ENCODE measurements at regions not wholly inside any gene's neighbourhood (a gene's known extent, or its start where the extent isn't known, plus 50 kb on each side); places are given as distances from the start of the nearest gene placed in this dataset.
"Not testable (repeated sequence)": the region's sequence is repeated elsewhere in the genome, so short reads cannot be mapped to it uniquely, and the experiment has no call there.

- in situ Hi-C loops (cut with HindIII; ENCODE audit: low sequenced_read_pairs); DNase-seq (ENCODE audit: low read depth); H3K4me3 ChIP-seq (ENCODE audit: low read depth, low read length): not testable (repeated sequence)
These were observed 2845.2 kb downstream of the RPIA start for GRCh38 chr2:91536549-91537263.

DNA sequence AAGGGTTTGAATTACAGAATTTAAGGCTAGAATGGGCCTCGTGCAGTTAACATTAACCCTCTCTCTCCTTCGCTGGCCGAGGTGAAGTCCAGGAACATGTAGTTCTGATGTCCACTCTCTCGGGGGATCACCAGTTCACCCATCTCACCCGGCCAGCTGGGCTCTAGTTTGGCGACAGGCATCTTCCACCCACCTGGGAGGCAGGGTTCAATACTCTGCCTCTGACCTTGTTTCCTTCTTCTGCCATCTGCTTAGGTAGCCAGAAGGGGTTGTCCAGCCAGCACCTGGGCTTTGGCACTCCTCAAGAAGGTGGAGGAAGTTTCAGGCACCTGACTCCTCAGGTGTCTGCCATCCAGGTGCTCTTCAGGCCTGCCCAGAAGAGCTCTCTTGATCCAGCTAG is 2857.8 kb downstream of the RPIA start:
- DNase-seq (ENCODE audit: low read depth); in situ Hi-C loops (cut with HindIII; ENCODE audit: low sequenced_read_pairs); H3K4me3 ChIP-seq (ENCODE audit: low read depth, low read length): not testable (repeated sequence)

- DNase-seq (ENCODE audit: low read depth); in situ Hi-C loops (cut with HindIII; ENCODE audit: low sequenced_read_pairs); H3K4me3 ChIP-seq (ENCODE audit: low read depth, low read length): not testable (repeated sequence)
These were observed 2866.8 kb downstream of the RPIA start for GRCh38 chr2:91558234-91558633.

DNA sequence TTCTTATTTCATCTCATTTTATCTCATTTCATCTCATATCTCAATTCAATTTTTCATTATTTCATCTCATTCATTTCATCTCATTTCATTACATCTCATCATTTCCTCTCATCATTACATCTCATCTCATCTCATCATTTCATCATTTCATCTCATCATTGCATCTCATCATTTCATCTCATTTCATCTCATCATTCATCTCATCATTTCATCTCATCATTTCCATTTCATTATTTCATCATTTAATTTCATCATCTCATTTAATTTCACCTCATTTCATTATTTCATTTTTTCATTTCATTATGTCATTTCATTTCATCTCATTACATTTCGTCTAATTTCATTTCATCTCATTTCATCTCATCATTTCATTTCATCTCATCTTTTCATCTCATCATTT is 2867.8 kb downstream of the RPIA start:
- in situ Hi-C loops (cut with HindIII; ENCODE audit: low sequenced_read_pairs); H3K4me3 ChIP-seq (ENCODE audit: low read depth, low read length); DNase-seq (ENCODE audit: low read depth): not testable (repeated sequence)

- in situ Hi-C loops (cut with HindIII; ENCODE audit: low sequenced_read_pairs); H3K4me3 ChIP-seq (ENCODE audit: low read depth, low read length); DNase-seq (ENCODE audit: low read depth): not testable (repeated sequence)
These were observed 2868.6 kb downstream of the RPIA start for GRCh38 chr2:91559886-91560614.

- H3K4me3 ChIP-seq (ENCODE audit: low read depth, low read length); in situ Hi-C loops (cut with HindIII; ENCODE audit: low sequenced_read_pairs); DNase-seq (ENCODE audit: low read depth): not testable (repeated sequence)
These were observed 2870.7 kb downstream of the RPIA start for GRCh38 chr2:91562184-91562583.

GRCh38 chr2:91564700-91565099 is 2873.2 kb downstream of the RPIA start:
- in situ Hi-C loops (cut with HindIII; ENCODE audit: low sequenced_read_pairs); DNase-seq (ENCODE audit: low read depth): not testable (repeated sequence)

DNA sequence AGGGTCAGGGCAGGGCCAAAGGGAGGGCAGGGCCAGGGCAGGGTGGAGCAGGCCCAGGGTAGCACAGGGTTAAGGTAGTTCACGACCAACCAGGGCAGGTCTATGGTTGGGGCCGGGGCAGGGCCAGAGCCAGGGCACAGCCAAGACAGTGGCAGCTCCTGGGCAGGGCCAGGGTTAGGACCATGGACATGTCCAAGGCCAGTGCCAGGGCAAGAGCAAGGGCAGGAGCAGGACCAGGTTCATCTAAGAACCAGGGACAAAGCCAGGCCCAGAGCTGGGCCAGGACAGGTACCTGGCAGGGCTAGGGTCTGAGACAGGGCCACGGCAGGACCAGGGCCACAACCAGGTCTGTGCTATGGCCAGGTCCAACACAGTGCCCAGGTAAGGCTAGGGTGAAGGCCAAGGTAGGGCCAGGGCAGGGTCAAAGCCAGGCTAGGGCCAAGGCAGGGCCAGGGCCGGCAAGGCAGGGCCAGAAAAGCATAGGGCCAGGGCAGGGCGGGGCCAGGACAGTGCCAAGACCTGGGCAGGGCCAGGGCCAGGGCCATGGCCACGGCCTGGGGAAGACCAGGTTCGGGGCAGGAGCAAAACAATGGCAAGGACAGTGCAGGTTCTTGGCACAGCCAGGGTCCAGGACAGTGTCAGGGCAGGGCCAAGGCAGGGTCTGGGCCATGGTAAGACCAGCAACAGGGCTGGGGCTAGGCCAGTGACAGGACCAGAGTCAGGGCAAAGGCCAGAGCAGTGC is 2874.4 kb downstream of the RPIA start:
- DNase-seq (ENCODE audit: low read depth); H3K4me3 ChIP-seq (ENCODE audit: low read depth, low read length); in situ Hi-C loops (cut with HindIII; ENCODE audit: low sequenced_read_pairs): not testable (repeated sequence)

More at GRCh38 chr2:91564700-91565099, 2873.2 kb downstream of the RPIA start:
- H3K4me3 ChIP-seq (ENCODE audit: low read depth, low read length): not testable (repeated sequence)

DNA sequence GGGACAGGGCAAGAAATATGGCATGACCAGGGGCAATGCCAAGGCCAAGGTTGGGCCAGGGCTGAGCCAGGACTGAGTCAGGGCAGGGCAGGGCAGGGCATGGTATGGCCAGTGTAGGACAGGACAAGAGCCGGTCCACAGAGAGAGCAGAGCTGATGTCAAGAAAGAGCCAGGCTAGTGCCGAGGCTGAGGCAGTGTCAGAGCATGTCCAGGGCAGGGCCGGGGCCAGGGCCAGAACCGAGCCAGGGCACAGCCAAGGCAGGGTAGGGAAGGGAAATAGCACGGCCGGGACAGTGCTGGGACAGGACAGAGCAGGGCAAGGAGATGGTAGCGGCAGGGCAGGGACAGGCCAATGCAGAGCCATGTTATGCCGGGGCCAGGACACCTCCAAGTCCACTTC is 2875.1 kb downstream of the RPIA start:
- H3K4me3 ChIP-seq (ENCODE audit: low read depth, low read length); DNase-seq (ENCODE audit: low read depth); in situ Hi-C loops (cut with HindIII; ENCODE audit: low sequenced_read_pairs): not testable (repeated sequence)

DNA sequence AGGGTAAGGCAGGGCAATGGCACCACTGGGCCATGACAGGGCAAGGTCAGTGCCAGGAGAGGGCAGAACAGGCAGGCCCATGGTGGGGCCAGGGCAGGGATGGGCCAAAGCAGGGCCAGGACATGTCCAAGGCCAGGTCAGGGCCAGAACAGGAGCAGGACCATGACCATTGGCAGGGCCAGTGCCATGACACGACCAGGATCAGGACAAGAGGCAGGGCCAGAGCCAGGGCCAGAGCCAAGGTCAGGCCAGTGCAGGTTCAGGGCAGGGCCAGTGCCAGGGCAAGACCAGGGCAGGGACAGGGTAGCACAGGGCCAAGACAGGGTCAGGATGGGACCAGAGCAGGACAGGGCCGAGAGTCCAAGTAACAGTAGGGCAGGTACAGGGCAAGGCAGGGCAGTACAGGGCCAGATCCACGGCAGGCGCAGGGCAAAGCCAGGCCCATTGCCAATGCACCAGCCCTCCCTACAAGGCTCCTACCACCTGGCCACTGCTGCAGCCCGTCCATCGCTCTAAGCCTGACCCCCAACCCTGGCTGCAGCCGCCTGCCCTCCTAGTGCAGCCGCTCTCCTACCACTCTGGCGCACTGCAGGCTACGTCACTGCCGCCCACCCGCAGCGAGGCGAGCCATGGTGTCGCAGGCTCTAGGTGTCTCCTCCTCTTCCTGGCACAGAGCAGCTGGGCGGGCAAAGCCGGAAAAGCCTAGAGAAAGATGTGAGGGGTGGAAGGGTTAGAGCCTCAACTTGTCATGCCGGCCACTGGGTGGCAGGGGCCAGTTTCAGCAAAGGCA is 2876.3 kb downstream of the RPIA start:
- in situ Hi-C loops (cut with HindIII; ENCODE audit: low sequenced_read_pairs); DNase-seq (ENCODE audit: low read depth): not testable (repeated sequence)

DNA sequence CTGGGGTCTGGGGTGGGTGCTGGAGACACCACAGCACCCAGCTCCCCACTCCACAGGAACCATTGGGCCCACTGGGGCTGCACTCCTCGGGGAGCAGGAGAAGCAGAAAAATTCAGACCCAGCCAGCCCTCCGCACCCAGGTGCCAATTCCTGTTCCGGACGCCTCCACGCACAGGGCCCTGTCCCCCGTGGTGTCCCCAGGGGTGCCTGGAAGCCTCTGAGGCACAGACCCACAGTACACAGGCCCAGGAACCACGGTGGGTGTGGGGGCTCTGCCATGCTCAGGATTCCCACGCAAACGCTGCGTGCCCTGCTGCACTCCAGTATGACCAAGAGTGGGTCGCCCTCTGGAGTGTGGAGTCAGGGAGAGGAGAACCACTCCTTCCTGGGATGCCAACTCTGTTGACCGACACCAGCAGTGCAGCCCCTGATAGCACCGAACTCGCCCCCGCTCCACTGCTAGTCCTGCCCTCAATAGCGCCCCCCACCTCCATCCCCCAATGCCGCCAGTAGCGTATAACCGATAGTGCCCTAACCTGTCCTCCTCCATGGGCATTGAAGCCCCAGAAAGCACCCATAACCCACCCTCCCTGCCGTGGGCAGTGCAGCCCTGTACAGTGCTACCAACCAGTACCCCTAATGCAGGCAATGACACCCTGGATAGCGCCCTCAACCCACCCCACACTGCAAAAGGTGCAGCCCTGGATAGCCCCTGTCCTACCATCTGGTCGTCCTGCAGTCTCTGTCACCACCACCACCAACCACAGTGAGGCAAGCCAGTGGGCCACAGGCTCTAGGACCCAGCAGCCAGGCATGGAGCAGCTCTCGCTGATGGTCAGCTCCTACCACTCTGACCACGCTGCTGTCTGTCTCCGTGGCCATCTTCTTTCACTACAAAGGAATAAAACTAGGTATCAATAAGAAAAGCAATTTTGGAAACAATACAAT is 2877.2 kb downstream of the RPIA start:
- H3K4me3 ChIP-seq (ENCODE audit: low read depth, low read length); DNase-seq (ENCODE audit: low read depth); in situ Hi-C loops (cut with HindIII; ENCODE audit: low sequenced_read_pairs): not testable (repeated sequence)

More for the DNA sequence above, 2876.3 kb downstream of the RPIA start:
- not testable (repeated sequence) for H3K4me3 ChIP-seq (ENCODE audit: low read depth, low read length)

GRCh38 chr2:91571239-91571923 is 2879.9 kb downstream of the RPIA start:
- in situ Hi-C loops (cut with HindIII; ENCODE audit: low sequenced_read_pairs); H3K4me3 ChIP-seq (ENCODE audit: low read depth, low read length); DNase-seq (ENCODE audit: low read depth): not testable (repeated sequence)

- DNase-seq (ENCODE audit: low read depth); H3K4me3 ChIP-seq (ENCODE audit: low read depth, low read length); in situ Hi-C loops (cut with HindIII; ENCODE audit: low sequenced_read_pairs): not testable (repeated sequence)
These were observed 2881.5 kb downstream of the RPIA start for GRCh38 chr2:91573018-91573417.

DNA sequence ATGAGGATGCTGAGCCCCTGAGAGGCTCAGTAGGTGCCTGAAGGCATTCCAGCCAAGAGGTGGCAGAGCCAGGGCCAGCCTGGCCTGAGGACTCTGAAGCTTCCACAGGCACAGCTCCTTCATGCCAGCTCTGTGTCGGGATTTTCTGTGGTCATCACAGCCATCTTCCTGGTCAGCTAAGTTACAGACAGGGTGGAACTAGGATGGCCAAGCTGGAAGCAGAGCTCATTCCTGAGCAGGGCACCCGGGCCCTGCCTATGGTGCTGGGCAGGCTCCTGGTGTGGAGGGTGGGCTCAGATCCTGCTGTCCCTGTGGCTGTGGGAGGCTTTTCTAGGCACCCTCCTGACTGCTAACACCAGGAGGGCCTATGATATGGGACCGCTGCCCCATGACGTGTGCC is 2882.3 kb downstream of the RPIA start:
- in situ Hi-C loops (cut with HindIII; ENCODE audit: low sequenced_read_pairs); H3K4me3 ChIP-seq (ENCODE audit: low read depth, low read length); DNase-seq (ENCODE audit: low read depth): not testable (repeated sequence)

- H3K4me3 ChIP-seq (ENCODE audit: low read depth, low read length); DNase-seq (ENCODE audit: low read depth); in situ Hi-C loops (cut with HindIII; ENCODE audit: low sequenced_read_pairs): not testable (repeated sequence)
These were observed 2882.8 kb downstream of the RPIA start for GRCh38 chr2:91574255-91574654.
